ENCODE measurements at regions not wholly inside any gene's neighbourhood (a gene's known extent, or its start where the extent isn't known, plus 50 kb on each side); places are given as distances from the start of the nearest gene placed in this dataset.

- DNase-seq (ENCODE audit: low read depth), result no peak
- H3K4me3 ChIP-seq (ENCODE audit: low read depth, low read length), result no peak overlapping the region
- no peak for TF ChIP-seq MYC (IDR thresholded peaks at IDR 0.05; ENCODE audit: low read depth, low read length)
- TF ChIP-seq CTCF (IDR thresholded peaks at IDR 0.05; ENCODE audit: low read depth, low read length), result no peak
- TF ChIP-seq POLR2A (IDR thresholded peaks at IDR 0.05; ENCODE audit: extremely low read depth, insufficient read length), result no peak
- TF ChIP-seq MAX (IDR thresholded peaks at IDR 0.05; ENCODE audit: low read depth, low read length), result no peak
Measured at GRCh38 chr2:158013891-158014290, 87.8 kb upstream of the UPP2 start.

GRCh38 chr2:158011055-158011771 lies 90.5 kb upstream of the UPP2 start:
- TF ChIP-seq POLR2A (IDR thresholded peaks at IDR 0.05; ENCODE audit: extremely low read depth, insufficient read length) (no peak), MAX (IDR thresholded peaks at IDR 0.05; ENCODE audit: low read depth, low read length) (no peak), MYC (IDR thresholded peaks at IDR 0.05; ENCODE audit: low read depth, low read length) (no peak), CTCF (IDR thresholded peaks at IDR 0.05; ENCODE audit: low read depth, low read length) (no peak)
- no peak for DNase-seq (ENCODE audit: low read depth)
- no peak overlapping the region for H3K4me3 ChIP-seq (ENCODE audit: low read depth, low read length)

- H3K4me3 ChIP-seq (ENCODE audit: low read depth, low read length), result no peak overlapping the region
- peak; percentile 15 for DNase-seq (ENCODE audit: low read depth)
- TF ChIP-seq MYC (IDR thresholded peaks at IDR 0.05; ENCODE audit: low read depth, low read length) (no peak), POLR2A (IDR thresholded peaks at IDR 0.05; ENCODE audit: extremely low read depth, insufficient read length) (no peak), CTCF (IDR thresholded peaks at IDR 0.05; ENCODE audit: low read depth, low read length) (no peak), MAX (IDR thresholded peaks at IDR 0.05; ENCODE audit: low read depth, low read length) (no peak)
Measured at GRCh38 chr2:158009399-158009798, 92.3 kb upstream of the UPP2 start.

- peak; percentile 21 for DNase-seq (ENCODE audit: low read depth)
- TF ChIP-seq CTCF (IDR thresholded peaks at IDR 0.05; ENCODE audit: low read depth, low read length) (peak; percentile 12), POLR2A (IDR thresholded peaks at IDR 0.05; ENCODE audit: extremely low read depth, insufficient read length) (no peak)
- no peak overlapping the region for H3K4me3 ChIP-seq (ENCODE audit: low read depth, low read length)
Measured at GRCh38 chr2:158006961-158007719, 94.5 kb upstream of the UPP2 start.

GRCh38 chr2:158004126-158004764 lies 97.4 kb upstream of the UPP2 start:
- no peak for TF ChIP-seq CTCF (IDR thresholded peaks at IDR 0.05; ENCODE audit: low read depth, low read length)
- no peak overlapping the region for H3K4me3 ChIP-seq (ENCODE audit: low read depth, low read length)
- DNase-seq (ENCODE audit: low read depth), result no peak

All from NB4 (cell line).